ENCODE measurements at regions not wholly inside any gene's neighbourhood (a gene's known extent, or its start where the extent isn't known, plus 50 kb on each side); places are given as distances from the start of the nearest gene placed in this dataset.

GRCh38 chr10:131726967-131727366 lies 173.8 kb upstream of the PPP2R2D start:
- no peaks in the 10 kb centered on the region for H4K20me1 ChIP-seq (replicated peaks; ENCODE audit: control insufficient read depth, extremely low read depth, insufficient read depth, low read length)
- H3K4me1 ChIP-seq (ENCODE audit: control insufficient read depth, extremely low read depth, insufficient read depth, low read length): no peaks in the 10 kb centered on the region
- H3K4me2 ChIP-seq (ENCODE audit: insufficient read depth, low read length): no peak overlapping the region
- no peaks in the 10 kb centered on the region for H3K79me2 ChIP-seq (ENCODE audit: control insufficient read depth, insufficient read depth, low read length)
- ChIA-PET CTCF (no interaction called here), POLR2A (no interaction called here)
- no peak overlapping the region for H3K9ac ChIP-seq (replicated peaks; ENCODE audit: extremely low read depth, insufficient read depth, low read length)
- dilution Hi-C loops (cut with MboI; ENCODE audit: extremely low pct_ligation_motif_present, low sequenced_read_pairs) (no loop called here), intact Hi-C loops (cut with micrococcal nuclease) (no loop called here)
- H3K27ac ChIP-seq (ENCODE audit: insufficient read depth, low read depth, low read length): no peak overlapping the region
- BruUV-seq (replicated peaks): no TSS peak
- FAIRE-seq (no peak), DNase-seq (ENCODE audit: low read depth, low spot score) (no peak)
- H3K9me3 ChIP-seq (replicated peaks; ENCODE audit: control insufficient read depth, insufficient read depth, low read length): peaks cover 10% of the 10 kb centered on the region
- H3K4me3 ChIP-seq (replicated peaks in 1 of 3; ENCODE audit: insufficient read depth in 1 of 3, low read depth in 1 of 3, low read length in 3 of 3): no peak overlapping the region
- no peaks in the 10 kb centered on the region for H3K36me3 ChIP-seq (ENCODE audit: control insufficient read depth in 2 of 2, extremely low read depth in 1 of 2, insufficient read depth in 2 of 2, low read length in 2 of 2)
- no peaks in the 10 kb centered on the region for H3K27me3 ChIP-seq (ENCODE audit: control insufficient read depth in 2 of 2, insufficient read depth in 2 of 2, low read length in 2 of 2)
- no peak overlapping the region for H2AFZ ChIP-seq (ENCODE audit: low read depth, low read length)
- TF ChIP-seq MAX (IDR thresholded peaks at IDR 0.05; ENCODE audit: insufficient read depth, insufficient read length) (no peak), JUN (IDR thresholded peaks at IDR 0.05; ENCODE audit: borderline replicate concordance, insufficient read depth, insufficient read length, low read depth) (no peak), POLR2AphosphoS5 (IDR thresholded peaks at IDR 0.05; ENCODE audit: insufficient read depth, low read depth, low read length) (no peak), EZH2 (IDR thresholded peaks at IDR 0.05; ENCODE audit: borderline replicate concordance, low read depth, low read length, severe bottlenecking) (no peak), CTCF (IDR thresholded peaks at IDR 0.05; ENCODE audit: extremely low read depth in 1 of 2, insufficient read depth in 1 of 2, low read depth in 1 of 2, low read length in 2 of 2) (no peak), FOS (IDR thresholded peaks at IDR 0.05; ENCODE audit: borderline replicate concordance, insufficient read depth, low read length) (no peak), MYC (IDR thresholded peaks at IDR 0.05; ENCODE audit: low read depth, low read length) (no peak)
- H3K9me1 ChIP-seq (replicated peaks; ENCODE audit: control insufficient read depth, extremely low read depth, insufficient read depth, low read length): no peaks in the 10 kb centered on the region
